Neural cell (in vitro differentiated cells): ENCODE measurements at regions not wholly inside any gene's neighbourhood (a gene's known extent, or its start where the extent isn't known, plus 50 kb on each side); places are given as distances from the start of the nearest gene placed in this dataset.

Experiments
- H2AFZ ChIP-seq: fragments of 200-600, 300-800 bp; sonication (generic), shearing (Covaris generic); 2 replicates; pipeline ENCODE4 v1.6.0; 2014; ENCODE audit warnings: low read depth, mild to moderate bottlenecking, antibody characterized with exemption, low read length, moderate library complexity
- H3F3A ChIP-seq: fragments of 200-600 bp; shearing (Covaris generic); 2 replicates; pipeline ENCODE4 v1.6.1; 2016; ENCODE audit warnings: mild to moderate bottlenecking, moderate library complexity, mixed read lengths, antibody characterized with exemption, low read length; ENCODE audit not compliant: insufficient read depth, poor library complexity, severe bottlenecking
- H3K27ac ChIP-seq: fragments of 200-600, 300-800 bp; sonication (generic), shearing (Covaris generic); 2 replicates; pipeline ENCODE4 v1.5.1; 2014; ENCODE audit warnings: mild to moderate bottlenecking, low read length, moderate library complexity
- H3K27me3 ChIP-seq: fragments of 300-800, 200-600 bp; sonication (generic), shearing (Covaris generic); 2 replicates; pipeline ENCODE4 v1.6.0; 2014; ENCODE audit warnings: mild to moderate bottlenecking, low read depth, low read length, moderate library complexity; ENCODE audit not compliant: insufficient read depth
- H3K36me3 ChIP-seq: fragments of 300-800, 200-600 bp; sonication (generic), shearing (Covaris generic); 2 replicates; pipeline ENCODE4 v1.5.1; 2014; ENCODE audit warnings: mild to moderate bottlenecking, antibody characterized with exemption, low read length, moderate library complexity; ENCODE audit not compliant: insufficient read depth
- H3K4me2 ChIP-seq: fragments of 300-800, 200-600 bp; sonication (generic), shearing (Covaris generic); 2 replicates; pipeline ENCODE4 v1.6.0; 2014; ENCODE audit warnings: mild to moderate bottlenecking, low read length
- H3K4me3 ChIP-seq: fragments of 300-800, 200-600 bp; sonication (generic), shearing (Covaris generic); 2 replicates; pipeline ENCODE4 v1.5.1; 2014; ENCODE audit warnings: mild to moderate bottlenecking, low read length, moderate library complexity
- H3K79me2 ChIP-seq: fragments of 200-600 bp; shearing (Covaris generic); replicated peaks from 2 replicates; pipeline ENCODE4 v1.6.0; 2014; ENCODE audit warnings: mild to moderate bottlenecking, low read length, moderate library complexity; ENCODE audit not compliant: insufficient read depth
- H3K9ac ChIP-seq: fragments of 300-800, 200-600 bp; sonication (generic), shearing (Covaris generic); 2 replicates; pipeline ENCODE4 v1.6.1; 2016; ENCODE audit warnings: mild to moderate bottlenecking, low read length, mixed read lengths
- H3K9me2 ChIP-seq: fragments of 200-600 bp; shearing (Covaris generic); 2 replicates; pipeline ENCODE4 v1.6.1; 2016; ENCODE audit warnings: mild to moderate bottlenecking, low read length, mixed read lengths; ENCODE audit not compliant: insufficient read depth
- H3K9me3 ChIP-seq: fragments of 200-600, 300-800 bp; sonication (generic), shearing (Covaris generic); 2 replicates; pipeline ENCODE4 v1.6.1; 2016; ENCODE audit warnings: mild to moderate bottlenecking, mixed run types, low read length, moderate library complexity, mixed read lengths
- H4K20me1 ChIP-seq: fragments of 200-600 bp; shearing (Covaris generic); 2 replicates; pipeline ENCODE4 v1.6.1; 2016; ENCODE audit warnings: mild to moderate bottlenecking, mixed run types; ENCODE audit not compliant: insufficient read depth
- EP300 ChIP-seq: fragments of 450-650 bp; conservative IDR thresholded peaks from 2 replicates; pipeline ENCODE4 v1.6.1; 2014; ENCODE audit warnings: antibody characterized with exemption, mild to moderate bottlenecking, moderate library complexity; ENCODE audit not compliant: poor library complexity, severe bottlenecking
- EZH2 ChIP-seq: fragments of 200-600, 300-800 bp; shearing (Covaris generic), sonication (generic); IDR thresholded peaks from 2 replicates; pipeline ENCODE4 v1.6.1; 2014; ENCODE audit warnings: antibody characterized with exemption, low read length, borderline replicate concordance, mild to moderate bottlenecking; ENCODE audit not compliant: insufficient read depth, poor library complexity, severe bottlenecking
- MXI1 ChIP-seq: fragments of 450-650 bp; conservative IDR thresholded peaks from 2 replicates; pipeline ENCODE4 v1.6.1; 2014; ENCODE audit warnings: antibody characterized with exemption, mild to moderate bottlenecking; ENCODE audit not compliant: poor library complexity, severe bottlenecking
- POLR2AphosphoS5 ChIP-seq: IDR thresholded peaks from 2 replicates; pipeline ENCODE4 v1.6.1; 2012
- RAD21 ChIP-seq: fragments of 450-650 bp; conservative IDR thresholded peaks from 2 replicates; pipeline ENCODE4 v1.6.1; 2014; ENCODE audit warnings: antibody characterized with exemption, mild to moderate bottlenecking, moderate library complexity
- SMC3 ChIP-seq: fragments of 450-650 bp; conservative IDR thresholded peaks from 2 replicates; pipeline ENCODE4 v1.6.1; 2014; ENCODE audit warnings: antibody characterized with exemption, mild to moderate bottlenecking, moderate library complexity; ENCODE audit not compliant: poor library complexity
- TAF1 ChIP-seq: IDR thresholded peaks from 2 replicates; pipeline ENCODE4 v1.6.1; 2012; ENCODE audit warnings: low read depth
- TF ChIP-seq, protein P1 (sequence below): fragments of 450-650 bp; IDR thresholded peaks from 2 replicates; pipeline ENCODE4 v1.5.1; 2014; ENCODE audit warnings: antibody characterized with exemption, mild to moderate bottlenecking, moderate library complexity; ENCODE audit not compliant: poor library complexity, severe bottlenecking
- TF ChIP-seq, protein P2 (sequence below): IDR thresholded peaks from 2 replicates; pipeline ENCODE4 v1.6.1; 2012; ENCODE audit warnings: borderline replicate concordance

DNA sequence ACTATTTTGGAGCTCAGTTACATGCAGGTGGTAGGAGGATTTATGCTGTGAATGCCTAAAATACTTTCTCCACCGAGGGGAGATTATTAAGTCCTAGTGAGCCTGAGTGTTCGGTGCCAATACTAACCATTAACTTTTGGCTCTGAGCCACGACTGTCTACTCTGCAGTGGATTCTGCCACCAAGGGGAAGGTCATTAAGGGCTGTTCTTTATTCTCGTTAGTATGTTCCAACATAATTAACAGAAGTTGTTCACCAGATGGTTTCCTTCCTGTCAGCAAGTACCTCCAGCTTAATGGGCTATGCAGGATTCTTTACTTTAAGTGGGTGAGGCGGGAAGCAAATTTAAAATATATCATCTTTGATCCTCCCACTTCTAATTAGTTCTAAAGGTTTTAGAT, 326.3 kb downstream of the BMP4 start:
- H3K9ac ChIP-seq: no peak overlapping the region
- no peaks in the 10 kb centered on the region for H3K79me2 ChIP-seq
- H3K9me3 ChIP-seq: no peaks in the 10 kb centered on the region
- no peaks in the 10 kb centered on the region for H3F3A ChIP-seq
- H3K27me3 ChIP-seq: no peaks in the 10 kb centered on the region
- no peaks in the 10 kb centered on the region for H4K20me1 ChIP-seq
- TF ChIP-seq, protein P1, sequence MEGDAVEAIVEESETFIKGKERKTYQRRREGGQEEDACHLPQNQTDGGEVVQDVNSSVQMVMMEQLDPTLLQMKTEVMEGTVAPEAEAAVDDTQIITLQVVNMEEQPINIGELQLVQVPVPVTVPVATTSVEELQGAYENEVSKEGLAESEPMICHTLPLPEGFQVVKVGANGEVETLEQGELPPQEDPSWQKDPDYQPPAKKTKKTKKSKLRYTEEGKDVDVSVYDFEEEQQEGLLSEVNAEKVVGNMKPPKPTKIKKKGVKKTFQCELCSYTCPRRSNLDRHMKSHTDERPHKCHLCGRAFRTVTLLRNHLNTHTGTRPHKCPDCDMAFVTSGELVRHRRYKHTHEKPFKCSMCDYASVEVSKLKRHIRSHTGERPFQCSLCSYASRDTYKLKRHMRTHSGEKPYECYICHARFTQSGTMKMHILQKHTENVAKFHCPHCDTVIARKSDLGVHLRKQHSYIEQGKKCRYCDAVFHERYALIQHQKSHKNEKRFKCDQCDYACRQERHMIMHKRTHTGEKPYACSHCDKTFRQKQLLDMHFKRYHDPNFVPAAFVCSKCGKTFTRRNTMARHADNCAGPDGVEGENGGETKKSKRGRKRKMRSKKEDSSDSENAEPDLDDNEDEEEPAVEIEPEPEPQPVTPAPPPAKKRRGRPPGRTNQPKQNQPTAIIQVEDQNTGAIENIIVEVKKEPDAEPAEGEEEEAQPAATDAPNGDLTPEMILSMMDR: no peak
- no peak for TF ChIP-seq RAD21
- TF ChIP-seq TAF1: no peak
- TF ChIP-seq EZH2: no peak
- TF ChIP-seq MXI1: no peak
- H2AFZ ChIP-seq: no peak overlapping the region
- H3K4me2 ChIP-seq: no peak overlapping the region
- H3K36me3 ChIP-seq: no peaks in the 10 kb centered on the region
- no peak overlapping the region for H3K4me3 ChIP-seq
- no peak overlapping the region for H3K27ac ChIP-seq
- H3K9me2 ChIP-seq: no peaks in the 10 kb centered on the region

DNA sequence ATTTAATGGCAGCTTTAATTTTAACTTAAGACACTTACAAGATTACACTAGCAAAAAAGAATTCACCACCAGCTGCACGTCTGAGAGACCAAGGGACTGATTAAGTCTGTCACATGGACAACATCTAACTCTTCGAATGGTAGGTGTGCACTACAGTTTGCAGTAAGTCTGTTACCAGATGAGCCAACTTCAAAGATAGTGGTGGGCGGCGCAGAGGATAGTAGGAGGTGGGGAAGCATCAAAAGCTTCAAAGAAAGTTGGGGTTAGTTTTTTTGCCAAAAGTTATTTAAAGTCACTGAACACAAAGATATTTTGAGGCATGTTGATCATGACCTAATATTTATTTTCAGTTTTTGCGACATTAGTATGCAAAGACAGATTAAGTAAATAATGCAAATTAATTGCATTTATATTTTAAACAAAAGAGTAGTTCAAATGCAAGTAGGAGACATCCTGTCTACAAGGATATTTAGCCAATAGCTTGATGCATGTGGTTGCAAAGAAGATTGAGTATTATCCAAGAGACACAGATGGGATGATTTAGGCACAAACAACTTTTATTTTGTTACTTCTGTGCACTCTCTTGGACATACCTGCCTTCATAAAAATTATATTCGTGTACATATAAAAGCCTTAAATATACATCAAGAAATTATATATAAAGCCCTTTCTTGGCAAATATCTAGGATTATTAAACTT, 327.7 kb downstream of the BMP4 start:
- H3K27me3 ChIP-seq: no peaks in the 10 kb centered on the region
- no peak overlapping the region for H3K27ac ChIP-seq
- H3K36me3 ChIP-seq: no peaks in the 10 kb centered on the region
- no peak for TF ChIP-seq SMC3
- no peak for TF ChIP-seq EP300
- no peak overlapping the region for H3K9ac ChIP-seq
- H2AFZ ChIP-seq: no peak overlapping the region
- H3K4me3 ChIP-seq: no peak overlapping the region
- H4K20me1 ChIP-seq: no peaks in the 10 kb centered on the region
- H3K9me3 ChIP-seq: no peaks in the 10 kb centered on the region
- H3K79me2 ChIP-seq: no peaks in the 10 kb centered on the region
- no peaks in the 10 kb centered on the region for H3K9me2 ChIP-seq
- H3K4me2 ChIP-seq: no peak overlapping the region
- no peaks in the 10 kb centered on the region for H3F3A ChIP-seq

DNA sequence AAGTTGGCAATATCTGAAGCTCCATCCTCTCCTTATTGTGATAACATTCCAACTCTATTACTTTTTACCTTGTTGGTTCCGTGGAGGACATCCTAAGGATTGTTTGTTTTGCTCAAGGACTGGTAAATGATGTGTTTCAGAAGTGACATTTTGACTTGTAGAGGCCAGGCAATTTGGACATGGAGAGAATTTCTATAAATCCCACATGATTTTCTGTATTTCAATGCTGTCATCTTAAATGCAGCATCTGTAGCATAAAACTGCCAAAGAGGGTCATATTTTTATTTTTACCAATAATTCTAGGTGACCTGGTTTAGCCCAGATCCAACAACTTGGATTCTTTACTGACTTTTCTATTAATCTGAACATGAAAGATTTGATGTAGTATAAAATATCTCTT, 328.4 kb downstream of the BMP4 start:
- no peak overlapping the region for H3K4me3 ChIP-seq
- H4K20me1 ChIP-seq: no peaks in the 10 kb centered on the region
- no peaks in the 10 kb centered on the region for H3K9me2 ChIP-seq
- no peak overlapping the region for H3K27ac ChIP-seq
- H3K79me2 ChIP-seq: no peaks in the 10 kb centered on the region
- no peak overlapping the region for H3K9ac ChIP-seq
- no peaks in the 10 kb centered on the region for H3K9me3 ChIP-seq
- H3K27me3 ChIP-seq: no peaks in the 10 kb centered on the region
- TF ChIP-seq EP300: no peak
- no peak for TF ChIP-seq SMC3
- TF ChIP-seq, protein P1: no peak
- TF ChIP-seq, protein P2, sequence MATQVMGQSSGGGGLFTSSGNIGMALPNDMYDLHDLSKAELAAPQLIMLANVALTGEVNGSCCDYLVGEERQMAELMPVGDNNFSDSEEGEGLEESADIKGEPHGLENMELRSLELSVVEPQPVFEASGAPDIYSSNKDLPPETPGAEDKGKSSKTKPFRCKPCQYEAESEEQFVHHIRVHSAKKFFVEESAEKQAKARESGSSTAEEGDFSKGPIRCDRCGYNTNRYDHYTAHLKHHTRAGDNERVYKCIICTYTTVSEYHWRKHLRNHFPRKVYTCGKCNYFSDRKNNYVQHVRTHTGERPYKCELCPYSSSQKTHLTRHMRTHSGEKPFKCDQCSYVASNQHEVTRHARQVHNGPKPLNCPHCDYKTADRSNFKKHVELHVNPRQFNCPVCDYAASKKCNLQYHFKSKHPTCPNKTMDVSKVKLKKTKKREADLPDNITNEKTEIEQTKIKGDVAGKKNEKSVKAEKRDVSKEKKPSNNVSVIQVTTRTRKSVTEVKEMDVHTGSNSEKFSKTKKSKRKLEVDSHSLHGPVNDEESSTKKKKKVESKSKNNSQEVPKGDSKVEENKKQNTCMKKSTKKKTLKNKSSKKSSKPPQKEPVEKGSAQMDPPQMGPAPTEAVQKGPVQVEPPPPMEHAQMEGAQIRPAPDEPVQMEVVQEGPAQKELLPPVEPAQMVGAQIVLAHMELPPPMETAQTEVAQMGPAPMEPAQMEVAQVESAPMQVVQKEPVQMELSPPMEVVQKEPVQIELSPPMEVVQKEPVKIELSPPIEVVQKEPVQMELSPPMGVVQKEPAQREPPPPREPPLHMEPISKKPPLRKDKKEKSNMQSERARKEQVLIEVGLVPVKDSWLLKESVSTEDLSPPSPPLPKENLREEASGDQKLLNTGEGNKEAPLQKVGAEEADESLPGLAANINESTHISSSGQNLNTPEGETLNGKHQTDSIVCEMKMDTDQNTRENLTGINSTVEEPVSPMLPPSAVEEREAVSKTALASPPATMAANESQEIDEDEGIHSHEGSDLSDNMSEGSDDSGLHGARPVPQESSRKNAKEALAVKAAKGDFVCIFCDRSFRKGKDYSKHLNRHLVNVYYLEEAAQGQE: no peak
- TF ChIP-seq MXI1: no peak
- no peak for TF ChIP-seq POLR2AphosphoS5
- TF ChIP-seq RAD21: no peak
- TF ChIP-seq EZH2: no peak
- TF ChIP-seq TAF1: no peak
- no peak overlapping the region for H3K4me2 ChIP-seq
- no peaks in the 10 kb centered on the region for H3K36me3 ChIP-seq
- H3F3A ChIP-seq: no peaks in the 10 kb centered on the region
- no peak overlapping the region for H2AFZ ChIP-seq
